Natural killer cell (primary cell): ENCODE measurements at regions not wholly inside any gene's neighbourhood (a gene's known extent, or its start where the extent isn't known, plus 50 kb on each side); places are given as distances from the start of the nearest gene placed in this dataset.

Experiments used
- ATAC-seq, 3 donors: fragments of 150-1000 bp in 2 of 3; fragments of 200-7000 bp in 1 of 3; cut with Tn5 transposase; 1 replicate in 1 of 3; 2 replicates in 2 of 3; pipeline ENCODE4 v1.10.0; 2021; ENCODE audit warnings: mild to moderate bottlenecking in 2 of 3, moderate library complexity in 2 of 3
- DNase-seq, 2 donors: peaks; one replicate each; pipeline versions ENCODE4 v3.0.0 to v3.0.0-alpha.2; 2013 to 2021; ENCODE audit warnings: mixed read lengths in 1 of 2
- H3K27ac ChIP-seq: one replicate; pipeline ENCODE4 v1.5.1; 2013; ENCODE audit warnings: mild to moderate bottlenecking, low read length
- H3K27me3 ChIP-seq: one replicate; pipeline ENCODE4 v1.6.1; 2013; ENCODE audit warnings: low read length; ENCODE audit not compliant: control insufficient read depth, insufficient read depth
- H3K36me3 ChIP-seq: one replicate; pipeline ENCODE4 v1.6.1; 2013; ENCODE audit warnings: low read length; ENCODE audit not compliant: control insufficient read depth, insufficient read depth
- H3K4me1 ChIP-seq: one replicate; pipeline ENCODE4 v1.6.1; 2013; ENCODE audit warnings: low read length; ENCODE audit not compliant: control insufficient read depth, insufficient read depth
- H3K4me3 ChIP-seq: one replicate; pipeline ENCODE4 v1.5.1; 2013; ENCODE audit warnings: low read length
- H3K9me3 ChIP-seq: one replicate; pipeline ENCODE4 v1.6.1; 2013; ENCODE audit warnings: low read length; ENCODE audit not compliant: control insufficient read depth, insufficient read depth
- H3K27ac Mint-ChIP-seq, 2 donors: one replicate each; pipeline ENCODE4 v1.8.0; 2022; ENCODE audit warnings: mild to moderate bottlenecking in 2 of 2, mixed read lengths in 2 of 2, moderate library complexity in 1 of 2
- H3K27me3 Mint-ChIP-seq, 2 donors: one replicate each; pipeline ENCODE4 v1.8.0; 2022; ENCODE audit warnings: low read depth in 2 of 2, mixed read lengths in 2 of 2
- H3K36me3 Mint-ChIP-seq: one replicate; pipeline ENCODE4 v1.8.0; 2022; ENCODE audit warnings: mixed read lengths
- H3K4me1 Mint-ChIP-seq, 2 donors: one replicate each; pipeline ENCODE4 v1.8.0; 2022; ENCODE audit warnings: mixed read lengths in 2 of 2
- H3K4me3 Mint-ChIP-seq: one replicate; pipeline ENCODE4 v1.8.0; 2022; ENCODE audit warnings: mild to moderate bottlenecking, moderate library complexity, mixed read lengths
- H3K9me3 Mint-ChIP-seq, 2 donors: one replicate each; pipeline ENCODE4 v1.8.0; 2022; ENCODE audit warnings: mixed read lengths in 2 of 2
- CTCF ChIP-seq: fragments of 200-600 bp; IDR thresholded peaks from one replicate; pipeline ENCODE4 v1.8.0; 2022; ENCODE audit warnings: antibody characterized with exemption
- WGBS: methylation state at CpG from one replicate; pipeline ENCODE4 v1.1.7; 2013; ENCODE audit warnings: missing lambda C conversion rate; ENCODE audit not compliant: insufficient coverage; 5-methylcytosine and 5-hydroxymethylcytosine counted together
- intact Hi-C: fragments of 100-400 bp; cut with micrococcal nuclease; formaldehyde crosslinking; loops from one replicate; pipeline ENCODE4 v1.14.2; 2022

- Histone ChIP-seq H3K4me3 (no peak overlapping the region), H3K4me1 (no peaks in the 10 kb centered on the region), H3K27me3 (no peaks in the 10 kb centered on the region), H3K27ac (no peak overlapping the region), H3K9me3 (no peaks in the 10 kb centered on the region), H3K36me3 (no peaks in the 10 kb centered on the region)
- intact Hi-C loops, result no loop called here
- no peak for TF ChIP-seq CTCF
- Mint-ChIP-seq H3K4me1 (no peaks in the 10 kb centered on the region), H3K27ac (no peak overlapping the region), H3K36me3 (no peaks in the 10 kb centered on the region), H3K4me3 (no peak overlapping the region), H3K9me3 (peaks cover 19 to 21% of the 10 kb centered on the region in 2 donors), H3K27me3 (no peaks in the 10 kb centered on the region)
- ATAC-seq (no peak), DNase-seq (no peak)
- 82% methylated on average over 1 of the region's 2 CpGs for WGBS
Measured at GRCh38 chr10:54940418-54940817, 139.4 kb upstream of the PCDH15 start.

- intact Hi-C loops, result no loop called here
- Histone ChIP-seq H3K4me3 (no peak overlapping the region), H3K27me3 (no peaks in the 10 kb centered on the region), H3K27ac (no peak overlapping the region), H3K36me3 (no peaks in the 10 kb centered on the region), H3K4me1 (no peaks in the 10 kb centered on the region), H3K9me3 (peaks cover 15% of the 10 kb centered on the region)
- DNase-seq, result no peak
- no peaks in the 10 kb centered on the region for H3K36me3 Mint-ChIP-seq
- no peak overlapping the region for H3K4me3 Mint-ChIP-seq
- no peaks in the 10 kb centered on the region for H3K4me1 Mint-ChIP-seq
- no peak overlapping the region for H3K27ac Mint-ChIP-seq
- 79% methylated on average over 1 of the region's 1 CpG for WGBS
- H3K9me3 Mint-ChIP-seq, result peaks cover 13 to 17% of the 10 kb centered on the region in 2 donors
- no peaks in the 10 kb centered on the region for H3K27me3 Mint-ChIP-seq
- TF ChIP-seq CTCF, result no peak
- ATAC-seq, result no peak
Measured at GRCh38 chr10:54914049-54914448, 113.0 kb upstream of the PCDH15 start.

- Histone ChIP-seq H3K9me3 (peaks cover 19% of the 10 kb centered on the region), H3K4me1 (no peaks in the 10 kb centered on the region), H3K4me3 (no peak overlapping the region), H3K27me3 (no peaks in the 10 kb centered on the region), H3K27ac (no peak overlapping the region), H3K36me3 (no peaks in the 10 kb centered on the region)
- no peak for TF ChIP-seq CTCF
- 68% methylated on average over 4 of the region's 4 CpGs for WGBS
- Mint-ChIP-seq H3K9me3 (peaks cover 10 to 12% of the 10 kb centered on the region in 2 donors), H3K27ac (no peak overlapping the region), H3K4me3 (no peak overlapping the region), H3K4me1 (no peaks in the 10 kb centered on the region), H3K36me3 (no peaks in the 10 kb centered on the region), H3K27me3 (no peaks in the 10 kb centered on the region)
- ATAC-seq (no peak), DNase-seq (no peak)
- intact Hi-C loops, result no loop called here
Measured at GRCh38 chr10:54909165-54909564, 108.1 kb upstream of the PCDH15 start.

GRCh38 chr10:54908019-54908418 lies 107.0 kb upstream of the PCDH15 start:
- Histone ChIP-seq H3K9me3 (peaks cover 15% of the 10 kb centered on the region), H3K4me3 (no peak overlapping the region), H3K36me3 (no peaks in the 10 kb centered on the region), H3K27ac (no peak overlapping the region), H3K4me1 (no peaks in the 10 kb centered on the region), H3K27me3 (no peaks in the 10 kb centered on the region)
- TF ChIP-seq CTCF, result no peak
- no peak for ATAC-seq
- DNase-seq, result no peak
- no peaks in the 10 kb centered on the region for H3K36me3 Mint-ChIP-seq
- intact Hi-C loops, result no loop called here
- H3K27ac Mint-ChIP-seq, result no peak overlapping the region
- no peak overlapping the region for H3K4me3 Mint-ChIP-seq
- no peaks in the 10 kb centered on the region for H3K27me3 Mint-ChIP-seq
- H3K9me3 Mint-ChIP-seq, result peaks cover 10 to 12% of the 10 kb centered on the region in 2 donors
- WGBS, result 83% methylated on average over 3 of the region's 3 CpGs
- H3K4me1 Mint-ChIP-seq, result no peaks in the 10 kb centered on the region
